ENCODE measurements at regions not wholly inside any gene's neighbourhood (a gene's known extent, or its start where the extent isn't known, plus 50 kb on each side); places are given as distances from the start of the nearest gene placed in this dataset.

DNA sequence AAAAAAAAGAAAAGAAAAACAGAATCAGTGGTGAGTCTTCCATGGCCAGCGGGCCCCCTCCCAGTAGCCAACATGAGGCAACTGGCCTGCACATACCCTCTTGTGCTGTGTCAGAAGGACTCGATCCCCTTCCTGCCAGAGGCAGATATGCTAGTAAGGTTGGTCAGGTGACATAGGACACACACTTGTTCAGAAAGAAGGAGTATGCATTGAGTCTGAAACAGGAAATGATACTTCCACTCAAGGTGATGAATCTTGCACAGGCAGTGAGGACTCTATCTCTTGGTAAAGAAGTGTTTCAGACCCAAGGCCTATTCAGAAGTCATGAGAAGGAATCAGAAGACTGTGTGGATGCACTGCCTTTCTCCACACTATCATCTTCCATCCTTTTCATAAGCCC is 269.7 kb upstream of the FAR2 start:
- DNase-seq (ENCODE audit: low read depth in 2 of 2): no peak

DNA sequence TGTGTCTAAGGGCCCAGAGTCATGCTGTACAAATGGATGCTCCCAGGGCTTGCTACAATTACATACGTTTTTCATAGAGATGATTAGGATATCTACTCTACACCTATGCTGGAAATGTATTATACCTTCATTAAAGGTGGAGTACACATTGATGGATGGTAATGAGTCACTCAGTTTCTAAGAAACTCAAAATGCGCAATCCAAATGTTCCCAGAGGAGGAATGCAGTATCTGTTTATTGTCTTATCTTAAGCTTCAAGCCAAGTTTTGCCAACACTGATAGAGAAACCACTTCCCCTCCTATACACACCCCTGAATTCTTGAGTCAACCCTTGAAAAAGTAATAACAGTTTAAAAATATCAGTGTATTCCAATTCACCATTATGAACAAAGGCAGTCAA is 266.6 kb upstream of the FAR2 start:
- DNase-seq (ENCODE audit: low read depth in 2 of 2): no peak

- no peak for DNase-seq (ENCODE audit: low read depth in 2 of 2)
Observed at GRCh38 chr12:28883406-28883997, 265.6 kb upstream of the FAR2 start.

- DNase-seq (ENCODE audit: low read depth in 2 of 2): peak in 1 of 2 experiments; percentile 25
Observed at GRCh38 chr12:28884904-28885679, 264.0 kb upstream of the FAR2 start.

GRCh38 chr12:28885928-28886327 is 263.1 kb upstream of the FAR2 start:
- DNase-seq (ENCODE audit: low read depth in 2 of 2): no peak

GRCh38 chr12:28887461-28887990 is 261.6 kb upstream of the FAR2 start:
- no peak for DNase-seq (ENCODE audit: low read depth in 2 of 2)

- DNase-seq (ENCODE audit: low read depth in 2 of 2): no peak
Observed at GRCh38 chr12:28890664-28891063, 258.4 kb upstream of the FAR2 start.

- DNase-seq (ENCODE audit: low read depth in 2 of 2): no peak
Observed at GRCh38 chr12:28891126-28891525, 258.0 kb upstream of the FAR2 start.

- DNase-seq (ENCODE audit: low read depth in 2 of 2): peak; percentile 54 to 69
Observed at GRCh38 chr12:28893365-28893764, 255.7 kb upstream of the FAR2 start.

GRCh38 chr12:28893856-28894255 is 255.2 kb upstream of the FAR2 start:
- DNase-seq (ENCODE audit: low read depth in 2 of 2): no peak

DNA sequence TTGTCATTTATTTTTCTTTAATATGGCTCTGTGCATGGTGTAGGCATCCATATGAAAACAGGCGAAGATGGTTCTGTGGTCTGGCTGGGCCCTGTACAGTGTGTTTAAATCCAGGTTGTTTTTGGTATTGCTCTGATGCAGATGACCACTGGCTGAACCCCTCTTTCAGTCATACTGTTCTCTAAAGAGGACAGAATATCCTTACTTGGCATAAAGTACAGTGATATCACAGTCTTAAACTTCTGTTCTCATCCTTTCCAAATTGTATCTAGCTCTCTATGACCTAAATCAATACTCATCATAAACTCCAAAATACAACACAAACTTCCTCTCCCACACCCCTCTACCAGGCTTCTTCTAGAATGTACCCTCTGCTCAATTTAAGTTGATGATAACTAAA is 252.7 kb upstream of the FAR2 start:
- no peak for DNase-seq (ENCODE audit: low read depth in 2 of 2)

DNA sequence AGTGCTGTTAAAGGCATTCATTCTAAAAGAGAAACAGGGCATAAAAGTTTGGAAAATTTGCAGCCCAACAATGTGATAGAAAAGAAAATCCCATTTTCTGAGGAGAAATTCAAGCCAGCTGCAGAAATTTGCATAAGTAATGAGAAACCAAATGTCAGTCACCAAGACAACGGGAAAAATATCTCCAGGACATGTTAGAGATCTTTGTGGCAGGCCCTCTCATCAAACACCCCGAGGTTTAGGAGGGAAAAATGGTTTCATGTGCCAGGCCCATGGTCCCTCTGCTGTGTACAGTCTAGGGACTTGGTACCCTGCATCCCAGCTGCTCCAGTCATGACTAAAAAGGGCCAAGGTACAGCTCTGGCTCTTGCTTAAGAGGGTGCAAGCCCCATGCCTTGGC is 251.0 kb upstream of the FAR2 start:
- DNase-seq (ENCODE audit: low read depth in 2 of 2): no peak

DNA sequence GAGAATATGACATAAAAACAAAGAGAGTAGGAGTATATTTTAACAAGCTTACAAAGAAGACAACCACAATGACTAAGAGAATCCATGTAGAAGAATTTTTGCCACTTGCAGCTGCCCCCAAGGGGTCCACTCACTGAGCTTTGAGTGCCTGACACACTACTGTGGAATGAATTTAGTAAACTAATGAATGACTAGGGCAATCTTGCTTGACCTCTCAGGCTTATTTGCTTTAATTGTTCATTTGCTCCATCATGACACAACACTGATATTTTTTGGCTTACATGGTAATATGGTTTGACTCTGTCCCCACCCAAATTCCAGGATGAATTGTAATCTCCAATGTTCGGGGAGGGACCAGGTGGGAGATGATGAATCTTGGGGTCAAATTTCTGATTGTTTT is 249.1 kb upstream of the FAR2 start:
- DNase-seq (ENCODE audit: low read depth in 2 of 2): peak; percentile 60 to 77

- no peak for DNase-seq (ENCODE audit: low read depth in 2 of 2)
Observed at GRCh38 chr12:28905220-28905955, 243.7 kb upstream of the FAR2 start.

GRCh38 chr12:28908646-28909045 is 240.4 kb upstream of the FAR2 start:
- no peak for DNase-seq (ENCODE audit: low read depth in 2 of 2)

- no peak for DNase-seq (ENCODE audit: low read depth in 2 of 2)
Observed at GRCh38 chr12:28909291-28909690, 239.8 kb upstream of the FAR2 start.

GRCh38 chr12:28925719-28926376 is 223.2 kb upstream of the FAR2 start:
- peak; percentile 81 to 85 for DNase-seq (ENCODE audit: low read depth in 2 of 2)

DNA sequence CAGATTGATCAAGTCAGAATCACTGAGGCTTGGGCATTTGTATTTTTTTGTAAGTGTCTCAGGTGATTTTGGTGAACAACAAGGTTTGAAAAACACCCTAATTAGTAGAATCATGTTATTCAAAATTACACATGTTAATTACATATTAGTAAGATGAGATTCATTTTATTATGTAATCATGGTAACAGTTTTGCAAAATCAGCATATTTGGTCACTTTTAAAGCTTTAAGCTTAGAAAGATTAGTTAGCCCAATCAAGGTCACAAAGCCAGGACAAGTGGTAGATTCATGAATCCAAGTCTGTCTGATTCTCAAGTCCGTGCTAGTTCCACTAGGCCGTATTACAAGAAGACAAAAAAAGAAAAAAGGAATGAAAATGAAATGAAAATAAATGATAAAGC is 218.4 kb upstream of the FAR2 start:
- DNase-seq (ENCODE audit: low read depth in 2 of 2): no peak

GRCh38 chr12:28933176-28933575 is 215.9 kb upstream of the FAR2 start:
- DNase-seq (ENCODE audit: low read depth in 2 of 2): no peak

DNA sequence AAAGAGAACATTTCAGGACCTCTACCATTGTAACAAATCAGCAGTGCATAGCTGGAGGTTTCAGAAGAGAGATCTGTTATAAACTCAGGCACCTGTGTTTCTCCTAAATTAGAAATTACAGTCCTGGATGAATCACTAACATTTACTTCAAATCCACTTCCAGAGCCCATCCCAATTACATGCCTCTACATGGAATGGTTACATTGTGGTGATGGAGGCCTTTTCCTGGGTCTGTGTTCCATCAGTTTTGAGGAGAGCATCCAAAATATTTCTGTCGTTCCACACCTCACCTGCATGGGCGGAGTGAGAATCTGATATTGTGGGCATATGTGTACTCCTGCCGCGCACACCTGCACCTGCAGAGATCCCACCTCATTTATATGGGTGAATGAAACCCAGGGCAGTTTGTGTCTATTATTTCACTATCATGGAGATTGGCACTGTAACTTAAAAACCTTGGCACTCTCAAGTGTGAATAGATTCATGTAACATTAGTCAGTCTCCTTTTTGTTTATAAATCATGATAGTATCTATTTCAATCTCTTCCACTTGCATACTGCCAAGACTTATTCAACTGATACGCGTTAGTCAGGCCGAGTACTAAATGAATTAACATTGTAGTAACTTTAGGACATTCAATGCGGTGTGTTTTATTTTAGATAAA is 215.1 kb upstream of the FAR2 start:
- no peak for DNase-seq (ENCODE audit: low read depth in 2 of 2)

- no peak for DNase-seq (ENCODE audit: low read depth in 2 of 2)
Observed at GRCh38 chr12:28936221-28936620, 212.9 kb upstream of the FAR2 start.

DNA sequence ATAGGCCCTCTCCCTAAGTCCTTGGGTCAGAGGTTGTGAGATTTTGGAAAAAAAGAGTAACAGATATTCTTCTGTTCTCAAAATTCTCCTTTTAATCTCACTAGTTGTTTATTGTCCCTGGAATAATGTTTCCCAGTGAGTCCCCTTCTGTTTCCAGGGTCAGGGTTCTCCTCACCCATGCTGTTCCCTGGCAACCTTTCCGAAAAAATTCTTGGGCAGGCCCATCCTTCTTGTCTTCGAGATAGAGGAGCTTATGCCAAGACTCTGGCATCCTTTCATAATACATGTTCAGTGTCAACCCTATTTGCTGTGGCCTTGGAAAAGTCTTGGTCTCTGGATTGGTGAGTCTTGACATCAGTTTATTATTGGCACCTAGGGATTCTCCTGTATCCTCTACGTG is 212.4 kb upstream of the FAR2 start:
- DNase-seq (ENCODE audit: low read depth in 2 of 2): no peak

Measured in fibroblast of skin of left biceps (primary cell).